ENCODE measurements at regions not wholly inside any gene's neighbourhood (a gene's known extent, or its start where the extent isn't known, plus 50 kb on each side); places are given as distances from the start of the nearest gene placed in this dataset.

DNA sequence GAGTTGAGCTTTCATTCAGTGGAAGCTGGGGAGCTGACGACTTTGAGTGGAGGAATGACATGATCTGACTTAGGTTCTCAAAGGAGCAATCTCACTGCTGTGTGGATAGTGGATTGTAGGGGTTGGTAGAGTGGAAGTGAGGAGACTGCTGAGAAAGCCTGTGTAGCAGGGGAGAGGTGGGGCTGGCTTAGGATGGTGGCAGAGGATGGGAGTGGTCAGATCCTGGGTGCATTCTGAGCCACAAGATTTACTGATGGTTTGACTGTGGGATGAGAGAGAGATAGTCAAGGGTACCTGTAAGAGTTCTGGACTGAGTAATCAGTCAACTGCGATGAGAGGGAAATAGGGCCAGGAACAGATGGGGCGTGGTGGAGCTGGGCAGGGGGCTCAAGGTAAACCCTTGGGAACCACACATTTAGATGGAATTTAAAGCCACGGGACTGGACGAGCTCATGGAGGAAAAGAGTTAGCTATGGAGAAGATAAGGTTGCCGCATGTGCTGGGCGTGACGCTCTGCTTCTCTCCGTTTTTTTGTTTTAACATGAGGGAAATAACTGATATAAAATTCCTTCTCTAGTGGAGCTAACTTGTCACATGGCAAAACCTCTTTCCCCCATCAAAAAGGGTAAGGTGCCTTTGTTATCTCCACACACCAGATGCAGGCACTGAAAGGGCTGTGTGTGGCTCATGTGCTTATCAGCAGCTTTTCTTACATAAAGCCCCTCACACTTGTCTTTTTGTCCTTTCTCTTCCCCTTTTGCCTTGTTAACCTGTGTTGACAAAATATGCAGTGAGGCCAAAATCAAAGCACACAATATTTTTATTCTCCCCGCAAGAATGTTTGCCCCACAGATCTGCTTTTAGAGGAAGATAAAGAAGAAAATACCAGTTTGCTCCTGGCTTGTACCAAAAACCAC is 379.8 kb downstream of the TSN start:
- no peak for DNase-seq

DNA sequence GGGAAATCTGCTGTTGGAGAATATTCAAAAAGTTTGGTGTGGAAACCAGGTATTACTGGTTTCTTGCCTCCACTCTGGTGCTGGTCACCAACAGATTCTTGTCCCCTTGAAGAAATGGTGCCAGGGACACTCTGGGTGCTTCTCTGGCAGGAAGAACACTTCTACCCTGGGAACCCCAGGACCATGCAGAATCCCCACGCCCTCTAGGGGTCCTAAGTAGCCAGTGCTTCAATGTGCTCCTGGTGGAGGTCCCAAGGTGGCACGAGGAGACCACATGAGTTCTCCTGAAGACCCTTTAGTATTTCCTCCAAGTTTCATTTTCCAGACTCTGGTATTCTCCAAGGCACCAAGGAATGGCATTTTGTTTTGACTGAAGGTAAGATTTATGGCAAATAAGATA is 380.6 kb downstream of the TSN start:
- DNase-seq: no peak

DNA sequence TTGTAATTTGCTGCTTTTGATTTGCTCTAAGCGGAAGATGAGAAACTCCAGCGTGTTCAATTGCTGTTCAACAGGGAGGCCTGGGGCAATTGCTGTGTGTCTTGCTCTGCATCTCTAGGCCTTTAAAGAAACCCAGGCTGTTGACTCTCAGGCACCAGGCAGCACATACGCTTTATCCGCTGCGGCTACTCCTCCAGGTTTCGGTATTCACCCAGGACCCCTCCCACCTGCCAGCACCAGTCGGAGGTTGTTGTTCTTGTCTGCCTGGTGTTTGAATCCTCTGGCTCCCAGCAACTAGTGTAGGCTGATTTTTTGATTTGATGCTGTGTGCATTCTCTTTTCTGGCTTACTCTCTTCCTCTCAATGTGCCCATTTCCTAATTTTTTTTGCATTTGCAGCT is 383.1 kb downstream of the TSN start:
- DNase-seq: no peak

DNA sequence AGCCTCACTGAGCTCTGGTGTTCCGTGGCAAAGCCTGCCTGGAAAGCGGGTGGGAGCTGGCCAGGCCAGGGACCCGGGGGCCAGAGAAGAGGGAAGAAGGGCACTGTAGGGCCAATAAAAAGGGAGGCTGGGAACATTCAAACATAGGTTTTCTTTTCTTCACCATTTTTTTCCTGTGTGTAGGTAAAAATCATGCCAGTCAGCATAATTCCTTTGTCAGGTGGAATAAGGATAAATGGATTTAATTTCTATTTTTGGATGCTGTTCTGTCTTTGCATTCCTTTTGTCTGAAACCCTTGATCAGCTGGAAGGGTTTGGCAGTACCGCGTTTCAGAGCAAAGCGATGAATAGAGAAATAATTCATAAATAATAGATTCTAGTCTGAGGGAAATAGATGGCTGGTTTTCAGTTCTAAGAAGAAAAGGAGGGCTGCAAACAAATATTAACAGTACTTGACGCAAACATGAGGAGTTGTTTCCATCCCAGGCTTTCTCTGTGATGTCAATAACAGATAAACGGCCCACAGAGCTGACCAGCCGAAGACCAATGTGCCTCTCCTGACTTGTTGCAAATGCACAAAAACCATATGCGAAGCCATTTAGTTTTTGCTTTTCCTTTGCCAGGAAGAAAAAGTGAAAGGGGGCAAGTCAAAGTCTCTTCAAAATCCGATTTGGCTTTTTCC is 384.4 kb downstream of the TSN start:
- no peak for DNase-seq

DNA sequence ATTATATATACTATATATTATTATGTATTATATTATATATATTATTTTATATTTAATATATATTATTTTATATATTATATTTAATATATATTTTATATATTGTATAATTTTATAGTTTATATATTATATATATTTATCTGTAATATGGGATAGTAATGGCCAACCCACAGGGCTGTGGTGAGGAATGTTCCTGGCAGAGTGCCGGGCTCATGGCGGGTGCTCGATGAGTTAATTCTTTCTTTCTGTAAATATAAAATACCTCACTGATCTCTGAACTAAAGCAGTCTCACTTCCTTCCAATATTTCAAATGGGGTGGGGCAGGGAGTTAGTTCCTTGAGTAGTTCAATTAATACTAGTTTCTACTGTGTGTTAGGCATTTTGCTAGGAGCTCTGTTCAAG is 389.4 kb downstream of the TSN start:
- no peak for DNase-seq

DNA sequence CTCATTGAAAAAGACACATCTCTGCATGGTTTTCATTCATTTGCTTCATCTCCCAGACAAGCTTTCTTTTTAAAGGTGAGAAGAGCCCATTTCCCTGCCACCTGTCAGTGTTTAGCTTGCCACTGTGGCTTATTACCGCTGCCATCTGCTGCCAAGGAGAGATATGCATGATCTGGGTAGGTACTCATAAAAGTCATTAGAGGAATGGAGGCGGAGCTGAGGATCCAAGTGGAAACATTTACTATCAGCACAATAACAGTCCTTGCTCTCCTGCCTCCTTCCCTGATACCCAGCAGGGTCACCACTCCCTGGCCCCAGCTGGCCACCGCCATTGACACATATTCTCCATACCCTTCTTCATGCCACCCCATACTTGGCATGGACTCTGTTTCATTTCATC is 390.4 kb downstream of the TSN start:
- peak; percentile 31 for DNase-seq

DNA sequence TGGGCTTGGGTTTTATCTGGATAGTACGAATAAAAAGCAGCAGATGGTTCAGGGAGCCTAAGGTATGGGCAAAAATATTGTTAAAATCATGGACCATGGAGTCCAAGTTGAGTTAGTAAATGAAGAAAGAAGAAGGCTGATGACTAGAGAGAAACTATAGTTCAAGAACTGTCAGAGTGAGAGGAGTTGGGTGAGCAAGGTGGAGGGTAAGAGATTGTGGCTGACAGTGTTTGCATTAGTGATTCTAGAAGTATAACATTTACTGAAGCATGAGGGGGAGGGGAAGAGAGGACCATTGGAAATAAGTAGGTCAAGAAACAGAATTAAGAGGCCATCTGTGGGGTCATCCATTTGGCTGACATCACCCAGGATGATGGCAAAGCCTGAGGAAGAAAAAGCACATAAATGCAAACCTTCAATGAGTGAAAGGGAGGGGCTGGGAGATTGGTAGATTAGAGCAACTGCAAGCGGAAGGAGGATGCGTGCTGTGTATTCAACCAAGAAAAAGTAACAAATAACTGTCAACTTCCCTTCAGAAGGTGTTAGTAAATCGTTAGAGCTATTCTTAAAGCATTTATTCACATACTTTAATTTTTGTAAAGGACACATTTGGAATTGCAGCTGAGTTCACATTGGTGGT is 392.8 kb downstream of the TSN start:
- no peak for DNase-seq

DNA sequence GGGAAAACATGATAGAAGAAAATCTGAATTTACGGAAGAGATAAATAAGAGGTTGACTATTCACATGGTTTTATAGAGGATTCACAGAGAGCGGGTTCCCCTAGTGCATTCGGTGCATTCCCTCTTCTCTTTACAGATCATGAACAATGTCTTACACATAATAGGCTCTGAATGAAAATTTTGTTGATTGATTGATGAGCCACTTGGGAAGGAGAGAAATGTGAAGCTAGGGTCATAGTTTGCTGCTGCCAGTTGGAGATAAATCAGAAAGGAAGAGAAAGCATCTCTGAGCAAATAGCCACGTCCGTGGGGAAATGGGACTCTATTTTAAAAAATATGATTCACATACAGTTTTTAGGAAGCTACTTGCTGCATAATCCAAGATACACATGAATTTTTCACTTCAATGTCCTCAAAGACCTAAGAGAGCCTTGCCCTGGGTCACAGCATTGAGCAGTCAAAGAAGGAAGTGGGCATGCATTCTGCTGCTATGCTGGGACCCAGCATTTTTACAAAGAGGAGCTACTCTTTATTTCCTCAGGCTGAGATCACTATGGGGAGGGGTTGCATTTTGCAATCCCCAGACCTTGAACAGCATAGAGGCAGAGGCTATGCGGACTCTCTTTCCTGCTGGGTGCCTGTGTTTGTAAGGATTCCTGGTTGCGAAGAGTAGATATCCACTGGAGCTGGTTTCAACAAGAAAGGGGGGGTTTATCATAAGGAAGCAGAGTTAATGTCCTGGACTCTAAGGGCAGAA is 395.3 kb downstream of the TSN start:
- no peak for DNase-seq

DNA sequence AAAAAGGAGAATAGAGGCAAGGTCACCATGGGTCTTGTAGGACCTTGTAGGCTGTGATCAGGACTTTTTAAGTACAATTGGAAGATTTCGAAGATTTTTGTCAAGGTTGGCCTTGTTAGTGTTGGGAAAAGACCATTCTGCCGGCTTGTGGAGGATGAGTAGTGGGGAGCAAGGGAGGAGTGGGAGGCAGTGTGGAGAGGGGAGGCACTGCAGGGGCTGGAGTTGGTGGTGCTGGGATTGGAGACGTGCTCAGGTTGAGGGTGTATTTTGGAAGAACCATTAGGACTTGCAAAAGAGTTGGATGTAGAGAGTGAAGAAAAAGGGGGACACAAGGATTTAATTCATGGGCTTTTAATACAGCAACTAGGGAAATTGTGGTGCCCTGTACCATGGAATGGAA is 397.1 kb downstream of the TSN start:
- DNase-seq: no peak

DNA sequence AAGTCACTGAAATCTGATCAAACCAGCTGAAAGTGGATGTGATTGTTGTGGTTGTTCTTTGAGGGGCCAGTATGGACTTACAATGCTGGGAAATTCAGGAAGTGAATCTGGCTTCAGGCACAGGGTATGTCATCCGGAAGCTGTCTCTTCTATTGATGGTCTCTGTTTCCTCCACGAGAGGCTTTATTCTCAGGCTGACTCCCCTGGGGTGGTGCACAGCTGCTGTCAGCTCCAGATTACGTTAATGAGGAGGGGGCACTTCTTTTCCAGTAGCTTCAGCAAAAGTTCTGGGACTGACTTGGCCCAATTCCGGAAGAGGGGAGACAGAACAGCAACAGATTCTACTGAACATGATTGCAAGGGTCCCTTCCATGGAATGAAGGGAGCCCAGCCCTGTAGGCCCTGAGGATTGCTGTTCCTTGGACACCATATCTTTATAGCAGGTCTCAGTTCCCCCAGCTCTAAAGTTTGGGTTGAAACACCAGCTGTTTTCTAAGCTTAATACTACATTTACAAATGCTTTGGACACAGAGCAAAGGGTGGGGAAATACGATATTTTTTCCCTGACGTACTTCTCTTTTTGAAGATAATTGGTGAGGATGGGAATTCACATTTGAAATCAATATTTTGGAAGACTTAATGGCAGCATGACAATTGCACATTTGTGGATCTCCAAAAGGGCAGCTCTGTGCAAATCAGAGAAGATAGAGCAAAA is 400.9 kb downstream of the TSN start:
- no peak for DNase-seq

DNA sequence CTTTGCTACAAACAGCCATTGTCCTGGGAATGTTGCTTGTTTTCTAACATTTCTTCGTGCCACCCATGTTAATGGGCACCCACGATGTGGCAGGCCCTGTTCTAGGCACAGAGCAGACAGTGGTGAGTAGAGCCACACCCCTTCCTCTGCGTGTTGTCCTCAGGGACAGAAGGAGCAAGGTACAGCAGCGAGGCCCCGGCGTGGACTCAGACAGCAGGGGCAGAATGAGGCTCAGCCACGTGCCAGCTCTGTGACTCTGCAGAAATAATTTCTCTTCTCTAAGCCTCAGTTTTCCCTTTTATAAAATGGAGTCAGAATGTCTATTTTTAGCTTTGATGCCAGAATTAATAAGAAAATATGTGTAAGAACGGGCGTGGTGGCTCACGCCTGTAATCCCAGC is 401.7 kb downstream of the TSN start:
- no peak for DNase-seq

DNA sequence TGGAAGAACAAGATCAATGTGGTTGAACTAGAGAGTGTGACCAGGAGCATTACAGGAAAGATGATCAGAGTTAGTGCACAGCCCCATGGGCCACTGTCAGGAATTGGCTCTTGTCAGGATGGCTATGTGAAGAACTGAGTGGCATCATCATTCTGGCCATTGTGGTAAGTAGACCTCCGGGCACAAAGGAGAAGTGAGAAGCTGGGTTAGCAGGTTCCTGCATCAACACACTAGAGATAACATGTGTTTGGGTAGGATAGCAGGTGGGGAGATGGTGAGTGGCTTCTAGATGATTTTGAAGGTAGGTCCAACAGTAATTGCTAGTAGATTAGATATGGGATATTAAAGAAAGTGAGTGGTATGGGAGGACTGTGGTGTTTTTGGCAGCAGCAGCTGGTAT is 408.2 kb downstream of the TSN start:
- DNase-seq: no peak

DNA sequence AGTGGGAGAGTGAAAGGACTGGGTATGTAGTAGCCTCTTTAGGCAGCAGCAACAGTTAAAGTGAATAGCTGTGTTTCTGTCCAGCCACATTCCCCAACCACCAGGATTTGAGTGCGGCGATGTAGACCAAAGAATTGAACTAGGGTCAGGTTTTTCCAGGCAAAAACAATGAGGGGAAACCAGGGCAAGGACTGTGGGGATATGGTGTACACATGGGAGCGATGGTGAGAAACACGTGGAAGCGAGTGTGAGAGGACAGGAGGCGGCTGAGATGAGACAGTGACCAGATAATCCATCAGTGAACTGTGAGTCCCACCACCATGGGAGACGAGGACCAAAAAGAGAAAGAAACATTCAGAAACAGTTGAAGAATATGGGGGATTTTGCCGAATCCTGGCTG is 409.5 kb downstream of the TSN start:
- no peak for DNase-seq

DNA sequence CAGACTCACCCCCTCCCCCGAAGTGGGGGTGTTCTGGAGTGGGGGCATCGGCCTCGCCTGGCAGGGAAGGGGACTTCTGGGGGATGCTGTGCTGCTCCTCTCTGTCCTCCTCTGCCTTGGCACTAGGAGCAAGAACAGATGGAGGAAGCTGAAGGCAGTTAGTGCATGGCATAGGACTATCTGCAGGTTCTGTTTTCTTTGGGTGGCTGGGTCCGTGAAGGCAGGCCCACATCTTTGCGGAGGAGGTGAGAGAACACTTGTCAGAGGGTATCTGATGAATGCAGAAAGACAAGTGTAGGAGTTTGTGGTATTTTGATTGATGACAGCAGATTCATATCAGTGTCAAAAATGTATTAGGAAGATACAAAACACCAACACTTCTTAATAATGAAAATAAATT is 411.4 kb downstream of the TSN start:
- no peak for DNase-seq

DNA sequence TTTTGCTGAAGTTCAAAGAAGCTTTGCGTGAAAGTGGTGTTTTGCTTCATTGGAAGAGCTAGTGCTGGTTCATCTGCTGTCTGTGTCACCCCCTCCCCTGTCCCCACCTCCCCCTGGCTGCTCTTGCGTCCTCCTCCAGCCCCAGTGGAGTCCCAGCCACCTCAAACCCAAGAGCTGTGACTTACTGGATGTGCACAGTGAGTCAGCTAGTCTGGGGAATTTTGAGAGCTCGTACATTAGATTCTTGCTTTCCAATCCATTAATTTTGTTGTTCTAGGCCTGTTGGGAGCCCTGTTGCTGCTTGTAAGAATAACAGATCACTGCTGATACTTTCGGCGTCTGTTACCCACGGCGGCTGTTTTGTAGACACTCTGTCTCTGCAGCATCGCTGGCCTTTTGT is 412.1 kb downstream of the TSN start:
- DNase-seq: no peak

DNA sequence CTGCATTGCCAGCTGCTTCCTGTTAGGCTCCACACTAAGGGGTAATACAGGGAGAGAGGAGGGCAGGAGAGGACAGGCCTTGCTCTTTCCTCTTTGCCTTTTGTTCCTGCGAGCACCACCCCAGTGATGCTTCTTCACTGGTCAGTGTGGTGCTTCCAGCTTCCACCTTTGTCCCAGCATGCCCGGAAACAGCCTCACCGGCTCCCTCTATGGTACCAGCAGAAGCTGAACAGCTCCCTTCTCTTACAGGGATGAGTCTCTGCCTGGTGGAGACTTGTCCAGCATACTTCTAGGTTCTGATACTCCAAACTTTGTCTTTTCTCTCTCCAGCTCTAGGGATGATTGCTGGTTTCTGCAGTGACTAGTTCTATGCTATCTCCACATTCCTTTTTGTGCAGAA is 413.3 kb downstream of the TSN start:
- DNase-seq: no peak

DNA sequence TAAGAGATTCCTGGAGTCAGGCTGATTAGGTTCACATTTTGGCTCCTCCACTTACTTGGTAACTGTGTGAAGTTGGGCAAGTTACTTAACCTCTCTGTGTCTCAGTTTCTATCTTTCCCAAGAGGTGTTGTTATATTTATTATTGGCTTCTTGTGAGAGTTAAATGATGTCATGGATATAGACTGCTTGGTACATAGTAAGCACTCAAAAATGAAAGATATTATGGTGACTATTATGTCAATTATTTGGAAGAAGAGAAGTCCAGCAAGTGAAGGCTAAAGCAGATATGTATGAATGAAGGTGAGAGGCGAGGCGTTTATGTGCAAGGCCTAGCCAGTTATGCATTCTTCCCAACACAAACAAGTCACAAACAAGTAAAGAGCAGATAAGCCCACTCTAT is 417.4 kb downstream of the TSN start:
- DNase-seq: no peak

DNA sequence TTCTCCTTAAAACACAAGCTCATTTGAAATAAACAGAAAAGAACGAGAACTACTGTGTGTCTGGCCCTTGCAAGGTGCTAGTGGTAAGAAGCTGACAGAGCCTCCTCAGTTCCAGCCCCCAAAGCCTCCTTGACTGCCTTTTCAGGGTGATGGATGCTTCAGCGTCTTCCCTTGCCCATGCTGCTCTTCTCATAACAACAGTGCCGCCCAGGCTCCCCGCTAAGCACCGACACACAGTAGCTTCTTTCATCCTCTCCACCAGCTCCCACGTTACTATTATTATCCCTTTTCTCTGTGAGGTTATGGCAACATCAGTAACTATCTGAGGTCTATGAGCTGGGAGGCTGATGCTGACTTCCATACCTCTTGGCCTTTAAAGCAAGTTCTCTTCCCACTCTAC is 418.6 kb downstream of the TSN start:
- DNase-seq: no peak

DNA sequence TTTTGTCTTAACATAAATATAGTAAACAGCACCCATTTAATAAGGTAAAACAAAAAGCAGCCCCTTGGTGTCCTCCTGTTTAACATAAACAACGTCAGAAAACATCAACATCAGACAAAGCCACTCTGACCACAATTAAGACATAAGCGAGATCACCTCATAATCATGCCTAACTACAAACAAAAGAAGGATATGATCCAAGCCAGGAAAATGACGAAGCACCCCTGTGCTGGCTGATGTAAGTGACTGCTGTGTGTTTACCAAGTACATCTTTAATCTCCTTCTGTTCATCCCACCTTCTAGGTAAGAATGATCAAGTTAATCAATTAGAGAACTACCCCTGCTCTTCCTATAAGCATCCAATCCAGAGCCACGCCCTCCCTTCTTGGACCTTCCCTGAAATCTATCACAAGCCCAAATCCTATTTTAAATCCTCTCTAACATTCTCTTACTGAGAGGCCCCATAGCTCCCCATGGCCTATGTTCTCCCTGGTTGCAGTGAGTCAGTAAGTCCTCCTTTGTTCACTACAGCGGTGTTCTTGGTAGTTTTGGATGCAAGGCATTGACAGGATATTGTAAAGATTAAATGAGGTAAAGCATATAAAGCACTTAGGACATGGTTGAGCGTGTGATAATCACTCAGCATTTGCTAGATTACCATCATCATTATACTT is 424.2 kb downstream of the TSN start:
- no peak for DNase-seq

DNA sequence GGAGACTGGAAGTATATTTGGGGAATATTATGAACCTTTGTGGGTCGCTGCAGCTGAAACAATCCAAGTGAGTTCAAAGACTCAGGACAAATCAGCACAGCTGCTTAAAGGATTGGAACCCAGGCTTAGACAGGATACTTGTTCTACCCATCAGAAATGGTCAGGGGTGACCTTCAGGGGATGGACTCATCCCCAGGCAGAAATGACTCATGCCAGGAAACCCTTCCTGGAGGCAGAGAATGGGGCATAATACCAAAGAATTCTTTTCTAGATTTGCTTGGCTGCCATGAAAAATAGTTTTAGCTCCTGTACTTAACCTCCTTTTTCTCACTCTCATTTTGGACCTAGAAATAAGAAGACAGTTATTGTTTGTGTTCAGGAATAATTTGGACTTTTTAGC is 425.5 kb downstream of the TSN start:
- DNase-seq: no peak

DNA sequence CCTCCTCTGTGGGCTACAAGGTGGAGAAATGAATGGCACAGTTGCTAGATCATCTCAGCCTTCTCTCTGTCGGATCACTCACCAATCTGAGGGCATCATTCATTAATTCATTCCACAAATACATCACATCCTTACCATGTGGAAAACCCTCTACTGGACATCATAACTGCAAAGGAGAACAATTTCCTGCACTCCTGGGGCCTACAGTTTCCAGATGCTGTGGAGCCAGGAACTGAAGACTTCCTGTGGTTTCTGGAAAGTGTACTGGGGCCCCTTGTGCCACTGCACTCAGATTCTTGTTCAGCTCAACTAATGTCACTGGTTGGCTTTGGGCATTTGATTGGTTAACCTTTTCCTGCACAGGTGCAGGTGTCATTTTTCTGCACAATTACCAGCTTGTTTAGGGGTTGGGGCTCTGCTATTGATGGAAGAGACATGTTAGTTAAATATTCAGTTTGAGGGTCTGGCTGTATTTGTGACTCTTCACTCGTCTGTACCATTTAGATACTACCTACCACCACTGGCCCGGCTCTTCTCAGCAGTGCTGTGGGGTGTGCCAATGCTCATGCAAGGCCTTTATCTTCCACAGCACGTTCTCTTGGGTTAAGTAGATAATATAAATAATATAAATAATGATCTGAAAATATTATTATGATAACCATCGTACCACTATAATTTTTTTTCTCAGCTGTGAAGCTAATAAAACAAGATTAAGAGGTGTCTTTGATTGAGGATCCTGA is 427.3 kb downstream of the TSN start:
- no peak for DNase-seq

Data from NCI-H2029 treated with DMSO at 0.1 percent for 48 hours (cell line).